H1 (cell line): ENCODE measurements at regions not wholly inside any gene's neighbourhood (a gene's known extent, or its start where the extent isn't known, plus 50 kb on each side); places are given as distances from the start of the nearest gene placed in this dataset.
A peak's percentile ranks its signal among the peaks of the same experiment; 100 is the strongest.
"Not testable (repeated sequence)": the region's sequence is repeated elsewhere in the genome, so short reads cannot be mapped to it uniquely, and the experiment has no call there.

Experiments used
- CTCF ChIA-PET: fragments of 300-600 bp; sonication (Branson Sonifier 250); formaldehyde crosslinking; loops from one replicate; lab custom pipeline; 2021; ENCODE audit not compliant: partially characterized antibody; lab: Charles Lee
- POLR2A ChIA-PET: fragments of 300-600 bp; sonication (Branson Sonifier 250); formaldehyde crosslinking; loops from one replicate; lab custom pipeline; 2021; ENCODE audit warnings: inconsistent platforms; ENCODE audit not compliant: partially characterized antibody; lab: Charles Lee
- DNase-seq, 2 experiments: peaks; one replicate each; pipeline versions ENCODE4 v3.0.0 to v3.0.0-alpha.2; 2010 to 2022; ENCODE audit warnings: low spot score in 2 of 2, low read depth in 1 of 2, mixed read lengths in 1 of 2
- FAIRE-seq: peaks from 2 replicates; lab custom pipeline; 2011; peaks lifted over from hg19 to GRCh38; lab: Jason Lieb, UNC
- H2AFZ ChIP-seq: 2 replicates; pipeline ENCODE4 v1.8.1; 2012; ENCODE audit warnings: low read length, inconsistent platforms
- H2AK5ac ChIP-seq: 2 replicates; pipeline ENCODE4 v1.6.1; 2013; ENCODE audit warnings: low read depth, low read length
- H2BK120ac ChIP-seq: replicated peaks from 2 replicates; pipeline ENCODE3; 2013; ENCODE audit warnings: low read depth, low read length, inconsistent platforms
- H2BK12ac ChIP-seq: 2 replicates; pipeline ENCODE4 v1.6.1; 2013; ENCODE audit warnings: low read depth, low read length
- H2BK15ac ChIP-seq: 2 replicates; pipeline ENCODE4 v1.6.1; 2013; ENCODE audit warnings: low read length
- H2BK20ac ChIP-seq: 2 replicates; pipeline ENCODE4 v1.6.1; 2013; ENCODE audit warnings: low read length
- H2BK5ac ChIP-seq: 2 replicates; pipeline ENCODE4 v1.6.1; 2013; ENCODE audit warnings: low read depth, low read length
- H3K14ac ChIP-seq: 2 replicates; pipeline ENCODE4 v1.6.1; 2013; ENCODE audit warnings: inconsistent platforms; ENCODE audit not compliant: insufficient read length
- H3K18ac ChIP-seq: 2 replicates; pipeline ENCODE4 v1.6.1; 2013; ENCODE audit warnings: low read length; ENCODE audit errors: extremely low read depth
- H3K23ac ChIP-seq: 2 replicates; pipeline ENCODE4 v1.6.1; 2013; ENCODE audit warnings: inconsistent platforms; ENCODE audit not compliant: insufficient read length
- H3K23me2 ChIP-seq: 2 replicates; pipeline ENCODE4 v1.6.1; 2013; ENCODE audit warnings: low read depth, low read length
- H3K27ac ChIP-seq: 2 replicates; pipeline ENCODE4 v1.6.1; 2011; ENCODE audit warnings: low read depth, low read length, inconsistent platforms
- H3K27me3 ChIP-seq, 4 experiments: replicated peaks in 1 of 4; 1 replicate in 1 of 4; 2 replicates in 3 of 4; pipeline versions ENCODE4 v1.6.1 to v1.8.1; 2011 to 2013; ENCODE audit warnings: low read length in 3 of 4, mild to moderate bottlenecking in 3 of 4, inconsistent platforms in 2 of 4, mixed read lengths in 2 of 4, moderate library complexity in 1 of 4; ENCODE audit not compliant: control insufficient read depth in 3 of 4, insufficient read depth in 3 of 4; ENCODE audit errors: extremely low read depth in 1 of 4
- H3K36me3 ChIP-seq, 4 experiments: 2 replicates each; pipeline versions ENCODE4 v1.6.1 to v1.8.1; 2011 to 2013; ENCODE audit warnings: mild to moderate bottlenecking in 4 of 4, low read length in 3 of 4, moderate library complexity in 2 of 4, control low read depth in 1 of 4, inconsistent platforms in 1 of 4; ENCODE audit not compliant: insufficient read depth in 4 of 4, control insufficient read depth in 2 of 4
- H3K4ac ChIP-seq: replicated peaks from 2 replicates; pipeline ENCODE3; 2013; ENCODE audit warnings: low read length, low read depth, mixed read lengths, inconsistent platforms; ENCODE audit not compliant: insufficient read length
- H3K4me1 ChIP-seq, 4 experiments: replicated peaks in 1 of 4; 1 replicate in 1 of 4; 2 replicates in 3 of 4; pipeline versions ENCODE4 v1.6.1 to v1.8.1; 2011 to 2013; ENCODE audit warnings: low read length in 3 of 4, inconsistent platforms in 2 of 4, mixed read lengths in 1 of 4; ENCODE audit not compliant: insufficient read depth in 4 of 4, control insufficient read depth in 3 of 4
- H3K4me2 ChIP-seq, 2 experiments: 2 replicates each; pipeline versions ENCODE4 v1.6.1 to v1.8.1; 2011 to 2013; ENCODE audit warnings: low read depth in 2 of 2, low read length in 2 of 2, control low read depth in 1 of 2, inconsistent platforms in 1 of 2, mild to moderate bottlenecking in 1 of 2; ENCODE audit not compliant: insufficient read depth in 1 of 2
- H3K4me3 ChIP-seq, 4 experiments: fragments of 200-600, 300-600 bp in 1 of 4; sonication (generic), shearing (Covaris generic), sonication (Bioruptor Twin) in 1 of 4; 2 replicates each; pipeline versions ENCODE4 v1.5.1 to v1.8.1; 2011 to 2016; ENCODE audit warnings: low read length in 4 of 4, low read depth in 3 of 4, control low read depth in 2 of 4, inconsistent platforms in 2 of 4, mild to moderate bottlenecking in 2 of 4, mixed read lengths in 1 of 4, moderate library complexity in 1 of 4; ENCODE audit not compliant: insufficient read depth in 2 of 4; ENCODE audit errors: extremely low read depth in 1 of 4
- H3K56ac ChIP-seq: replicated peaks from 2 replicates; pipeline ENCODE3; 2013; ENCODE audit warnings: low read depth, mild to moderate bottlenecking, mixed read lengths, low read length, inconsistent platforms; ENCODE audit not compliant: insufficient read length
- H3K79me1 ChIP-seq: 2 replicates; pipeline ENCODE4 v1.6.1; 2013; ENCODE audit warnings: low read depth, low read length, control low read depth
- H3K79me2 ChIP-seq, 2 experiments: 2 replicates each; pipeline versions ENCODE4 v1.6.1 to v1.8.1; 2012 to 2013; ENCODE audit warnings: low read length in 2 of 2, mild to moderate bottlenecking in 2 of 2, inconsistent platforms in 1 of 2; ENCODE audit not compliant: insufficient read depth in 2 of 2, control insufficient read depth in 1 of 2
- H3K9ac ChIP-seq, 4 experiments: replicated peaks in 1 of 4; 1 replicate in 1 of 4; 2 replicates in 3 of 4; pipeline versions ENCODE4 v1.6.1 to v1.8.1; 2011 to 2013; ENCODE audit warnings: low read depth in 3 of 4, low read length in 3 of 4, control low read depth in 2 of 4, mild to moderate bottlenecking in 2 of 4, moderate library complexity in 2 of 4, inconsistent platforms in 1 of 4; ENCODE audit errors: extremely low read depth in 1 of 4
- H3K9me3 ChIP-seq, 2 experiments: 2 replicates each; pipeline versions ENCODE4 v1.6.1 to v1.8.1; 2012 to 2013; ENCODE audit warnings: mild to moderate bottlenecking in 2 of 2, moderate library complexity in 2 of 2, control low read depth in 1 of 2, inconsistent platforms in 1 of 2, low read depth in 1 of 2, low read length in 1 of 2, mixed read lengths in 1 of 2; ENCODE audit not compliant: insufficient read depth in 2 of 2
- H4K20me1 ChIP-seq, 2 experiments: replicated peaks in 1 of 2; 2 replicates each; pipeline versions ENCODE3 to v1.8.1; 2011 to 2013; ENCODE audit warnings: inconsistent platforms in 2 of 2, low read length in 2 of 2, mild to moderate bottlenecking in 1 of 2; ENCODE audit not compliant: insufficient read depth in 2 of 2, control insufficient read depth in 1 of 2
- H4K5ac ChIP-seq: 2 replicates; pipeline ENCODE4 v1.6.1; 2013; ENCODE audit warnings: low read length, low read depth, mixed read lengths, inconsistent platforms; ENCODE audit not compliant: insufficient read length
- H4K8ac ChIP-seq: 2 replicates; pipeline ENCODE4 v1.8.0; 2013; ENCODE audit warnings: mild to moderate bottlenecking, moderate library complexity, low read length, inconsistent platforms; ENCODE audit not compliant: insufficient read depth; ENCODE audit errors: extremely low read depth
- H4K91ac ChIP-seq: replicated peaks from 2 replicates; pipeline ENCODE3; 2013; ENCODE audit warnings: low read length, mixed read lengths, inconsistent platforms; ENCODE audit not compliant: insufficient read length
- MAFK ChIP-seq: IDR thresholded peaks from 2 replicates; pipeline ENCODE4 v1.6.1; 2012; ENCODE audit warnings: low read depth, mild to moderate bottlenecking, improper control_type of control experiment, low read length
- WGBS, 2 experiments: shearing (Covaris generic) in 1 of 2; methylation state at CpG; one replicate each; pipeline versions ENCODE4 v1.1.6 to v1.1.7; 2013 to 2015; ENCODE audit warnings: low lambda C conversion rate in 2 of 2, mixed read lengths in 2 of 2, inconsistent platforms in 1 of 2, low coverage in 1 of 2, missing lambda C conversion rate in 1 of 2; ENCODE audit not compliant: insufficient replicate concordance in 2 of 2, insufficient coverage in 1 of 2, insufficient read length in 1 of 2; ENCODE audit errors: extremely low coverage in 1 of 2, missing lambda C conversion rate in 1 of 2; 5-methylcytosine and 5-hydroxymethylcytosine counted together

GRCh38 chr4:66266554-66266953, 596.3 kb upstream of the EPHA5 start:
- H2AFZ ChIP-seq, H2BK5ac ChIP-seq, H3K18ac ChIP-seq, H2AK5ac ChIP-seq, H3K27ac ChIP-seq, H3K4me1 ChIP-seq, H2BK20ac ChIP-seq, H3K36me3 ChIP-seq, DNase-seq, H3K56ac ChIP-seq, H3K23ac ChIP-seq, H3K4ac ChIP-seq, H2BK15ac ChIP-seq, POLR2A ChIA-PET, H2BK120ac ChIP-seq, H3K79me2 ChIP-seq, H3K14ac ChIP-seq, H3K4me2 ChIP-seq, H3K9ac ChIP-seq, FAIRE-seq, H2BK12ac ChIP-seq, CTCF ChIA-PET, H4K5ac ChIP-seq, H4K8ac ChIP-seq, H3K23me2 ChIP-seq, H4K91ac ChIP-seq, H4K20me1 ChIP-seq, H3K79me1 ChIP-seq, H3K27me3 ChIP-seq, H3K4me3 ChIP-seq, H3K9me3 ChIP-seq: not testable (repeated sequence)
- TF ChIP-seq MAFK = 0 out of 2 replicates have a peak, but pooled peaks have one; percentile 5
- WGBS, 2 experiments = 87% methylated on average over 5 of the region's 5 CpGs; no CpG with 5 or more reads in 1 of the 2 experiments
